Neural crest cell (in vitro differentiated cells): ENCODE measurements at regions not wholly inside any gene's neighbourhood (a gene's known extent, or its start where the extent isn't known, plus 50 kb on each side); places are given as distances from the start of the nearest gene placed in this dataset.

ENCODE experiments used
- DNase-seq: peaks from one replicate; pipeline ENCODE4 v3.0.0; 2021; ENCODE audit warnings: low read depth, mixed read lengths, low spot score
- H3K27ac Mint-ChIP-seq: one replicate; pipeline ENCODE4 v1.8.0; 2021; ENCODE audit warnings: mild to moderate bottlenecking, mixed read lengths; ENCODE audit not compliant: unreplicated experiment
- H3K27me3 Mint-ChIP-seq: 2 replicates; pipeline ENCODE4 v1.8.0; 2021; ENCODE audit warnings: low read depth, mild to moderate bottlenecking, mixed read lengths
- H3K36me3 Mint-ChIP-seq: 2 replicates; pipeline ENCODE4 v1.8.0; 2021; ENCODE audit warnings: low read depth, mild to moderate bottlenecking, mixed read lengths
- H3K4me1 Mint-ChIP-seq: 2 replicates; pipeline ENCODE4 v1.8.0; 2021; ENCODE audit warnings: mixed read lengths
- H3K4me3 Mint-ChIP-seq: one replicate; pipeline ENCODE4 v1.8.0; 2021; ENCODE audit warnings: mild to moderate bottlenecking, mixed read lengths
- H3K9me3 Mint-ChIP-seq: 2 replicates; pipeline ENCODE4 v1.8.0; 2021; ENCODE audit warnings: mixed read lengths
- CTCF ChIP-seq: fragments of 200-600 bp; sonication (generic); conservative IDR thresholded peaks from 2 replicates; pipeline ENCODE4 v1.5.0; 2021; ENCODE audit warnings: antibody characterized with exemption, mild to moderate bottlenecking

GRCh38 chr12:67082221-67082620 lies 186.9 kb upstream of the CAND1 start:
- no peak for TF ChIP-seq CTCF
- H3K27ac Mint-ChIP-seq = no peak overlapping the region
- peaks cover 40% of the 10 kb centered on the region for H3K27me3 Mint-ChIP-seq
- H3K4me1 Mint-ChIP-seq = no peaks in the 10 kb centered on the region
- no peak for DNase-seq
- H3K9me3 Mint-ChIP-seq = no peaks in the 10 kb centered on the region
- H3K4me3 Mint-ChIP-seq = no peak overlapping the region
- no peaks in the 10 kb centered on the region for H3K36me3 Mint-ChIP-seq

DNA sequence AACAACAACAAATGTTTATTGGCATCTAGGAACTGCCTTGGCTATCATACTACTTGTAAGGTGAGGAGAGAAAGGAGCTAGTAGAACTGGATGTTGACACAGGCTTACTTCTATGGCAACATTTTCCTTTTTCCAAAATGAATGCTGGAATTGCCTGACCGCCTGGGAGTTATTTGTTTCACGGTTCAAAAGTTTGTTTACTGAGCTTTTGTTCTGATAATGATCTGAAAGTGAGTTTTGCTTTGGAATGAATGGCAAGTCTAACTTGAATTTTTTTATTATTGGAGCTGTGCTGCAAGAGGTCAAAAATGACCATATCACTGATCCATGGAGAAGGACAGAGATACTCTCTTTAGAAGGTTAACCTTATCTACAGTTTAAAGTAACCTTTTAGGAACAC lies 183.5 kb upstream of the CAND1 start:
- TF ChIP-seq CTCF = no peak
- no peak overlapping the region for H3K27ac Mint-ChIP-seq
- no peak for DNase-seq
- no peaks in the 10 kb centered on the region for H3K36me3 Mint-ChIP-seq
- H3K27me3 Mint-ChIP-seq = peaks cover 26% of the 10 kb centered on the region
- H3K4me3 Mint-ChIP-seq = no peak overlapping the region
- H3K9me3 Mint-ChIP-seq = no peaks in the 10 kb centered on the region
- no peaks in the 10 kb centered on the region for H3K4me1 Mint-ChIP-seq

GRCh38 chr12:67086116-67086515 lies 183.0 kb upstream of the CAND1 start:
- no peaks in the 10 kb centered on the region for H3K36me3 Mint-ChIP-seq
- H3K4me3 Mint-ChIP-seq = no peak overlapping the region
- no peak for TF ChIP-seq CTCF
- H3K4me1 Mint-ChIP-seq = no peaks in the 10 kb centered on the region
- H3K27me3 Mint-ChIP-seq = peaks cover 24% of the 10 kb centered on the region
- no peak overlapping the region for H3K27ac Mint-ChIP-seq
- DNase-seq = no peak
- H3K9me3 Mint-ChIP-seq = no peaks in the 10 kb centered on the region

DNA sequence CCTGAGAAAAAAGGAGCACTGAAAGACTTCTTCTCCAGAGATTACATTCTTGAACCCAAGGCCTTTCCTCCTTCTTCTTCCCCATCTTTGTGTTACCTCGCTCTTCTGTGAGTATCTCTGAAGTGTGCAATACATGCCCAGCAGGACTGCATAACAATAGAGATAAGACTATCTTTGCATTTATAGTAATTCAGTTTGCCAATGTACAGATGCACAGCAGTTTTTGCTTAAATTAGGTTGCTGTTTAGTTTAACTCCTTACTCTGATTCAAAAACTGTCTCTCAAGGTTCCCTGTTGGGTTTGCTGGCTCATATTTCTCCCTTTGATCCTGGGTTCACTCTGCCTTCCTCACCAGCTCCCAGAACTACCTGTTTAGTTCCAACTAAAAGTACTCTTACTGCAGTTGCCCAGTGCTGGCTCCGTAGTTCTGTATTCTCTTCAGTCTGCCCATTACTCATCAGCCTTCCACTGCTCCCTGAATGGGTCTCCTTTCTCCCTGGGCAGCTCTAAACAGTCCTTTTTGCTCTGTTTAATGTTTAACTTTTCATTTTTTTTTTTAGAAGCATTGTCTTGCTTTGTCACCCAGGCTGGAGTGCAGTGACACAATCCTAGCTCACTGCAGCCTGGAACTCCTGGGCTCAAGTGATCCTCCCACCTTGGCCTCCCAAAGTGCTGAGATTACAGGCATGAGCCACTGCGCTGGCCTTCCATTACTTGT lies 180.6 kb upstream of the CAND1 start:
- Mint-ChIP-seq H3K4me3 (no peak overlapping the region), H3K9me3 (peaks cover 3% of the 10 kb centered on the region)
- TF ChIP-seq CTCF = no peak

DNA sequence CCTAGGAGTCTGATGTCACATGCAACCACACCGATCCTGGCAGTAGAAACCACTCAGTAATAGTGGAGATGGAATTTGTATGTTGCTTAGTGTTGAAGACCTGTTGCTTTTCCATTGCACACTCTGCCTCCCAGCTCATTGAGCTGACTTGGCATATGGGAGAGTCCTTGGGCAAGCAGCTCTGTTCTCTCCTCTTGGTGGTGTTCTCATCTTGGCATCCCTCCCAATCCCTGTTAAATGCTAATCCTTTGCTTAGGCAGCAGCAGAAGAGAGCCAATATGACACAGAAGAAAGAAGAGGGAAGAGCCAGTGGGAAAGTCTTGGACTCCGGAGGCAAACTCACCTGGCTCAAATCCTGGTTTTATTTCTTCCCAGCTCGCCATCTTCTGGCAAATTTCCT lies 178.0 kb upstream of the CAND1 start:
- Mint-ChIP-seq H3K9me3 (peaks cover 3% of the 10 kb centered on the region), H3K4me3 (no peak overlapping the region)

More for the DNA sequence above, 180.6 kb upstream of the CAND1 start:
- Mint-ChIP-seq H3K27ac (no peak overlapping the region), H3K27me3 (peaks cover 8% of the 10 kb centered on the region), H3K4me1 (no peaks in the 10 kb centered on the region), H3K36me3 (no peaks in the 10 kb centered on the region)
- no peak for DNase-seq

More for the DNA sequence above, 178.0 kb upstream of the CAND1 start:
- H3K27me3 Mint-ChIP-seq = no peaks in the 10 kb centered on the region
- no peak overlapping the region for H3K27ac Mint-ChIP-seq
- H3K4me1 Mint-ChIP-seq = no peaks in the 10 kb centered on the region
- H3K36me3 Mint-ChIP-seq = no peaks in the 10 kb centered on the region
- DNase-seq = no peak
- TF ChIP-seq CTCF = no peak
